Testis (tissue), 2 donors: ENCODE measurements at regions not wholly inside any gene's neighbourhood (a gene's known extent, or its start where the extent isn't known, plus 50 kb on each side); places are given as distances from the start of the nearest gene placed in this dataset.

Source experiments
- CTCF ChIP-seq, 3 experiments: fragments of 450-650 bp in 2 of 3; fragments of 200-600 bp in 1 of 3; sonication (generic) in 1 of 3; IDR thresholded peaks; one replicate each; pipeline ENCODE4 v1.5.1; 2016 to 2019; ENCODE audit warnings: antibody characterized with exemption in 3 of 3, mild to moderate bottlenecking in 2 of 3, moderate library complexity in 1 of 3
- POLR2A ChIP-seq: fragments of 450-650 bp; IDR thresholded peaks from one replicate; pipeline ENCODE4 v1.6.1; 2017; ENCODE audit warnings: antibody characterized with exemption, mild to moderate bottlenecking, moderate library complexity

GRCh38 chr15:69814932-69815331, 282.8 kb downstream of the TLE3 start:
- TF ChIP-seq CTCF (IDR thresholded peaks at IDR 0.05) (no peak), POLR2A (no peak)
